Smooth muscle cell (in vitro differentiated cells): ENCODE measurements at regions not wholly inside any gene's neighbourhood (a gene's known extent, or its start where the extent isn't known, plus 50 kb on each side); places are given as distances from the start of the nearest gene placed in this dataset.

Source experiments
- DNase-seq: peaks from one replicate; lab custom pipeline; 2025; ENCODE audit not compliant: unreplicated experiment; lab: John Stamatoyannopoulos, UW
- H2AFZ ChIP-seq: fragments of 200-600 bp; sonication (generic); 2 replicates; pipeline ENCODE4 v1.6.0; 2016; ENCODE audit warnings: antibody characterized with exemption, low read depth, mild to moderate bottlenecking
- H3F3A ChIP-seq: fragments of 200-600 bp; sonication (generic); 2 replicates; pipeline ENCODE4 v1.6.0; 2017; ENCODE audit warnings: antibody characterized with exemption, low read depth
- H3K27ac ChIP-seq: fragments of 200-600 bp; sonication (generic); 2 replicates; pipeline ENCODE4 v1.5.1; 2016; ENCODE audit warnings: low read depth, mild to moderate bottlenecking
- H3K27me3 ChIP-seq: fragments of 200-600 bp; sonication (generic); 2 replicates; pipeline ENCODE4 v1.6.1; 2016; ENCODE audit warnings: low read depth, mild to moderate bottlenecking
- H3K36me3 ChIP-seq: fragments of 200-600 bp; sonication (generic); 2 replicates; pipeline ENCODE4 v1.5.1; 2016; ENCODE audit warnings: low read depth
- H3K4me1 ChIP-seq: fragments of 200-600 bp; sonication (generic); 2 replicates; pipeline ENCODE4 v1.5.1; 2016; ENCODE audit warnings: low read depth
- H3K4me2 ChIP-seq: fragments of 200-600 bp; sonication (generic); 2 replicates; pipeline ENCODE4 v1.6.0; 2016; ENCODE audit warnings: mild to moderate bottlenecking
- H3K4me3 ChIP-seq: fragments of 200-600 bp; sonication (generic); 2 replicates; pipeline ENCODE4 v1.5.1; 2016; ENCODE audit warnings: mild to moderate bottlenecking
- H3K79me2 ChIP-seq: fragments of 200-600 bp; sonication (generic); 2 replicates; pipeline ENCODE4 v1.6.0; 2016; ENCODE audit warnings: low read depth, mild to moderate bottlenecking
- H3K9ac ChIP-seq: fragments of 200-600 bp; sonication (generic); 2 replicates; pipeline ENCODE4 v1.6.0; 2016; ENCODE audit warnings: low read depth
- H3K9me3 ChIP-seq: fragments of 200-600 bp; sonication (generic); replicated peaks from 2 replicates; pipeline ENCODE4 v1.5.1; 2016; ENCODE audit warnings: low read depth
- H4K20me1 ChIP-seq: fragments of 200-600 bp; sonication (generic); 2 replicates; pipeline ENCODE4 v1.6.0; 2016; ENCODE audit warnings: low read depth
- WGBS: methylation state at CpG from one replicate; pipeline ENCODE4 v1.1.7; 2016; ENCODE audit warnings: low lambda C conversion rate; 5-methylcytosine and 5-hydroxymethylcytosine counted together
- TF ChIP-seq, protein P1 (sequence below): fragments of 200-600 bp; sonication (generic); IDR thresholded peaks from 2 replicates; pipeline ENCODE4 v1.5.1; 2017; ENCODE audit warnings: borderline replicate concordance, mild to moderate bottlenecking, antibody characterized with exemption; ENCODE audit not compliant: insufficient read depth, poor library complexity, severe bottlenecking

DNA sequence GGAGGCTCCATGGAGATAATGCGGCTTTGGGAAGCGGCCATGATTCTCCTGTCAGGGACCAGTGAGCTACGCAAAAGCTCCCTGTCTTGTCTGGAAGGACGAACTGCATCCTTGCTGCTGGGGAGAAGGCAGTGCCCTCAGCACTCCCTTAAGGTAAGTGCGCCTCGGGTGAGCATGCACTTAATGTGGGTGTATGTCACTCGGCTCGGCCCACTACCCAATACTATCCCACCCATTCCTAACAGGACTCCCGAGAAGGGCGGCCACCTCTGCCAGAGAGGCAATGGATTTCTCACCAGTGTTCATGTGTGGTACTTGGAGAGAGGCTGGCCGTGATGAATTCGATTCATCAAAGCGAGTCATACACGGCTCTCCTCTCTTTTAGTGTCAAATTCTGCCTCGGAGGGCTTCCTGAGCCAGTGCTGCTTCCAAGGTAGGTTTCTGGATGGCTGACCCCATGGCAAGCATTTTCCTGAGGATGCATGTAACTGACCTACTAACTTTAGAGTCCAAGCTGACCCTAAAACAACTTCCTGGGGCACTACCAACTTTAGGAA, 151.7 kb upstream of the RTL1 start:
- Histone ChIP-seq H3K27ac (no peak overlapping the region), H3K27me3 (no peaks in the 10 kb centered on the region), H3F3A (no peaks in the 10 kb centered on the region), H2AFZ (no peak overlapping the region), H3K4me2 (no peak overlapping the region), H3K4me1 (no peaks in the 10 kb centered on the region), H3K79me2 (no peaks in the 10 kb centered on the region), H3K4me3 (no peak overlapping the region), H4K20me1 (no peaks in the 10 kb centered on the region), H3K36me3 (no peaks in the 10 kb centered on the region), H3K9me3 (peaks cover 10% of the 10 kb centered on the region), H3K9ac (no peak overlapping the region)
- 95% methylated on average over 15 of the region's 15 CpGs for WGBS
- DNase-seq = no peak
- TF ChIP-seq, protein P1, sequence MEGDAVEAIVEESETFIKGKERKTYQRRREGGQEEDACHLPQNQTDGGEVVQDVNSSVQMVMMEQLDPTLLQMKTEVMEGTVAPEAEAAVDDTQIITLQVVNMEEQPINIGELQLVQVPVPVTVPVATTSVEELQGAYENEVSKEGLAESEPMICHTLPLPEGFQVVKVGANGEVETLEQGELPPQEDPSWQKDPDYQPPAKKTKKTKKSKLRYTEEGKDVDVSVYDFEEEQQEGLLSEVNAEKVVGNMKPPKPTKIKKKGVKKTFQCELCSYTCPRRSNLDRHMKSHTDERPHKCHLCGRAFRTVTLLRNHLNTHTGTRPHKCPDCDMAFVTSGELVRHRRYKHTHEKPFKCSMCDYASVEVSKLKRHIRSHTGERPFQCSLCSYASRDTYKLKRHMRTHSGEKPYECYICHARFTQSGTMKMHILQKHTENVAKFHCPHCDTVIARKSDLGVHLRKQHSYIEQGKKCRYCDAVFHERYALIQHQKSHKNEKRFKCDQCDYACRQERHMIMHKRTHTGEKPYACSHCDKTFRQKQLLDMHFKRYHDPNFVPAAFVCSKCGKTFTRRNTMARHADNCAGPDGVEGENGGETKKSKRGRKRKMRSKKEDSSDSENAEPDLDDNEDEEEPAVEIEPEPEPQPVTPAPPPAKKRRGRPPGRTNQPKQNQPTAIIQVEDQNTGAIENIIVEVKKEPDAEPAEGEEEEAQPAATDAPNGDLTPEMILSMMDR = no peak

DNA sequence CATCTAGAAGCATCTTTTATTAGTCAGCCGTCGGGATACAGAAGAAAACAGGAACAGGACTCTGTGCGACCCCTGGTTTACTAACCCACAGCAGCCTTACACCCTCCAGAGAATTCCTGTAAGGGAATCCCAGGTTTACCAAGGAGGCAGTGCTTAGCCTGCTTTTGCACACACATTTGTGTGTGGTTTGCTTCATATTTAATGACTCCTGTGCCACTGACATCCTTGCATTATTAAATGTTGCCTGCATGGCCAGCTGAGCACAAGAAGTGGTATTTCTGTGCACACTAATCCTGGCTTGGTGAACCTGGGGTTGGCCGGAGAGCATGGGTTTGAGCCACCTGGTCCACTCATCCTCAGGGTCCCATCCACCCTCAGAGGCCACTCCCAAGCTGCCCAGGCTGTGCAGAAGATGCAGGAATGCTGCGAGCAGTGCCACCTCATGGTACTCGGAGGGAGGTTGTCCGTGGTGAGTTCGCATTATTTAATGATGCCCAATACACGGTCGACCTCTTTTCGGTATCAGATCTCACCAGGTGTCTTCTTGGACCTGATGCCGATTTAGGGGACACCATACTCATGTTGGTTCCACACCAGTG, 152.4 kb upstream of the RTL1 start:
- WGBS = 88% methylated on average over 12 of the region's 12 CpGs
- no peak overlapping the region for H2AFZ ChIP-seq
- no peaks in the 10 kb centered on the region for H3K79me2 ChIP-seq
- no peak for DNase-seq
- peaks cover 10% of the 10 kb centered on the region for H3K9me3 ChIP-seq
- no peaks in the 10 kb centered on the region for H4K20me1 ChIP-seq
- TF ChIP-seq, protein P1 = no peak
- H3K27ac ChIP-seq = no peak overlapping the region
- no peak overlapping the region for H3K9ac ChIP-seq
- no peaks in the 10 kb centered on the region for H3K27me3 ChIP-seq
- no peak overlapping the region for H3K4me2 ChIP-seq
- no peaks in the 10 kb centered on the region for H3F3A ChIP-seq
- H3K4me3 ChIP-seq = no peak overlapping the region
- H3K36me3 ChIP-seq = no peaks in the 10 kb centered on the region
- no peaks in the 10 kb centered on the region for H3K4me1 ChIP-seq

DNA sequence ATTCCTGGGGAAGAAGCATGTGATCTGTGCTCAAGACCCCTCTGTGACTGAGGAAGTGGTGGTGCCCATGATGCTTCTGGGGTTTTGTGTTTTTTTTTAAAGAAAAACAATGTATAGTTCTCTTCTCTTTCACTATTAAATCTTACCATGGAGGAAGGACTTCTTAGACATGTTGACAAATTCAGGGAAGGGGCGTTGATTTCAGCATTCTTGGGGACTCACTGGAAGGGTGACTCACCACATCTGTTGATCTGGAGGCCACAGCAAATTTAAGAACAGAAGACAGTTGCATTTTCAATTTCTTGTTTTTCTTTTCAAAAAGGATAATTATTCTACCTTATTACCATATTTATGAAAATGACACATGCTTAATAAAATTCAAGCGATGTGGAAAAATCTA, 152.9 kb upstream of the RTL1 start:
- Histone ChIP-seq H3K9me3 (peaks cover 10% of the 10 kb centered on the region), H3K36me3 (no peaks in the 10 kb centered on the region), H3K9ac (no peak overlapping the region), H3K4me3 (no peak overlapping the region), H4K20me1 (no peaks in the 10 kb centered on the region), H3K4me2 (no peak overlapping the region), H3K79me2 (no peaks in the 10 kb centered on the region), H3F3A (no peaks in the 10 kb centered on the region), H3K4me1 (no peaks in the 10 kb centered on the region), H3K27me3 (no peaks in the 10 kb centered on the region), H3K27ac (no peak overlapping the region), H2AFZ (no peak overlapping the region)
- WGBS = 89% methylated on average over 2 of the region's 2 CpGs
- TF ChIP-seq, protein P1 = no peak
- no peak for DNase-seq

DNA sequence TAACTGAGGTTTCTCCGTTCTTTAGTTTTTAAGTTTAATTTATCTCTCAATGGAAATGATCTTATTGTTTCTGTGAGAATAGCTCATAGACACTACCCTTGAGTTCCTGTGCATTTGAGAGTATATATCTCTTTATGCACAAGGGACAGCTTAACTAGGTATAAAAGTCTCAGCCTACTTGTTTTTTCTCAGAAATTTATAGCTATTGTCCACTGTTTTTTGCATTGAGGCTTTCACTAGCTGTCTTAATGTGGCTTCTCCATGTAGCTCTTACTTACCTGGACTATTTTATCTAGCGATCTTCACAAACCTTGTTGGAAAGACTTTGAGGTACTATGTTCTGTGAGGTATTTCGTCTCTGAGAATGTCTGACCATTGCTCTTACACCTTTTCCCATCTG, 153.9 kb upstream of the RTL1 start:
- H3K27me3 ChIP-seq = no peaks in the 10 kb centered on the region
- H3K4me1 ChIP-seq = no peaks in the 10 kb centered on the region
- H2AFZ ChIP-seq = no peak overlapping the region
- TF ChIP-seq, protein P1 = no peak
- no peak overlapping the region for H3K9ac ChIP-seq
- H3K4me2 ChIP-seq = no peak overlapping the region
- 93% methylated on average over 3 of the region's 3 CpGs for WGBS
- H3K36me3 ChIP-seq = no peaks in the 10 kb centered on the region
- H3K27ac ChIP-seq = no peak overlapping the region
- H4K20me1 ChIP-seq = no peaks in the 10 kb centered on the region
- DNase-seq = no peak
- H3F3A ChIP-seq = no peaks in the 10 kb centered on the region
- H3K79me2 ChIP-seq = no peaks in the 10 kb centered on the region
- peaks cover 10% of the 10 kb centered on the region for H3K9me3 ChIP-seq
- H3K4me3 ChIP-seq = no peak overlapping the region
